ENCODE measurements at regions not wholly inside any gene's neighbourhood (a gene's known extent, or its start where the extent isn't known, plus 50 kb on each side); places are given as distances from the start of the nearest gene placed in this dataset.
A peak's percentile ranks its signal among the peaks of the same experiment; 100 is the strongest.

DNA sequence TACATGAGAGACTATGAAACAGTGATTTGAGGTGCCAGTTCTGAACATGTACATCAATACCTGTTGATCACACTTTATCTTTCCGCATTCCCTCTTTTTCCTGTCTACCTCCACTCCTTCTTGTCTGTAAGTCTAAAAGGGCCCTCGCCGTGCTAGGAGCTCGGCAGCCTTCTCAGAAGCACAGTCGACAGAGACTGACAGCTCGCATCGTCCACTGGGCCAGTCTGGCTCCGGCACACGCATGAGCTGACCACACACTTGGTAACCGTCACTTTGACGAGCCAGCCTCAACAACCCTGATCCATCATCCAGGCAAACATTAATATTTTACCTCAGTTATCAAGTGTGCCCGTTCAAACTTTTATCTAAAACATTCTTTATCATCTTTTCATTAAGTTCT lies 265.3 kb downstream of the TFAP2A start:
- H3K4me3 Mint-ChIP-seq (ENCODE audit: low read depth, unreplicated experiment) = no peak overlapping the region
- no peaks in the 10 kb centered on the region for H3K4me1 Mint-ChIP-seq (ENCODE audit: low read depth, unreplicated experiment)
- no peaks in the 10 kb centered on the region for H3K27me3 Mint-ChIP-seq (ENCODE audit: unreplicated experiment)
- H3K9me3 Mint-ChIP-seq (ENCODE audit: low read depth, unreplicated experiment) = no peaks in the 10 kb centered on the region
- TF ChIP-seq, protein P1, sequence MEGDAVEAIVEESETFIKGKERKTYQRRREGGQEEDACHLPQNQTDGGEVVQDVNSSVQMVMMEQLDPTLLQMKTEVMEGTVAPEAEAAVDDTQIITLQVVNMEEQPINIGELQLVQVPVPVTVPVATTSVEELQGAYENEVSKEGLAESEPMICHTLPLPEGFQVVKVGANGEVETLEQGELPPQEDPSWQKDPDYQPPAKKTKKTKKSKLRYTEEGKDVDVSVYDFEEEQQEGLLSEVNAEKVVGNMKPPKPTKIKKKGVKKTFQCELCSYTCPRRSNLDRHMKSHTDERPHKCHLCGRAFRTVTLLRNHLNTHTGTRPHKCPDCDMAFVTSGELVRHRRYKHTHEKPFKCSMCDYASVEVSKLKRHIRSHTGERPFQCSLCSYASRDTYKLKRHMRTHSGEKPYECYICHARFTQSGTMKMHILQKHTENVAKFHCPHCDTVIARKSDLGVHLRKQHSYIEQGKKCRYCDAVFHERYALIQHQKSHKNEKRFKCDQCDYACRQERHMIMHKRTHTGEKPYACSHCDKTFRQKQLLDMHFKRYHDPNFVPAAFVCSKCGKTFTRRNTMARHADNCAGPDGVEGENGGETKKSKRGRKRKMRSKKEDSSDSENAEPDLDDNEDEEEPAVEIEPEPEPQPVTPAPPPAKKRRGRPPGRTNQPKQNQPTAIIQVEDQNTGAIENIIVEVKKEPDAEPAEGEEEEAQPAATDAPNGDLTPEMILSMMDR (IDR thresholded peaks at IDR 0.05; ENCODE audit: unreplicated experiment) = no peak
- DNase-seq = no peak
- H3K36me3 Mint-ChIP-seq (ENCODE audit: insufficient read depth, unreplicated experiment) = no peaks in the 10 kb centered on the region
- H3K27ac Mint-ChIP-seq (ENCODE audit: unreplicated experiment) = no peak overlapping the region
- CTCF ChIA-PET = no interaction called here
- no TSS peak for BruUV-seq (replicated peaks)
- intact Hi-C loops (cut with micrococcal nuclease; ENCODE audit: unreplicated experiment) = loop anchor here (5.0 kb wide), 1 partner anchor 117 kb away; no protein-coding TSS in a partner anchor

- H3K27me3 Mint-ChIP-seq (ENCODE audit: unreplicated experiment) = no peaks in the 10 kb centered on the region
- H3K36me3 Mint-ChIP-seq (ENCODE audit: insufficient read depth, unreplicated experiment) = no peaks in the 10 kb centered on the region
- no peaks in the 10 kb centered on the region for H3K9me3 Mint-ChIP-seq (ENCODE audit: low read depth, unreplicated experiment)
- H3K4me1 Mint-ChIP-seq (ENCODE audit: low read depth, unreplicated experiment) = no peaks in the 10 kb centered on the region
- intact Hi-C loops (cut with micrococcal nuclease; ENCODE audit: unreplicated experiment) = loop anchor here (5.0 kb wide), 1 partner anchor 115 kb away; no protein-coding TSS in a partner anchor
- peak; percentile 26 for DNase-seq
- H3K27ac Mint-ChIP-seq (ENCODE audit: unreplicated experiment) = no peak overlapping the region
- no TSS peak for BruUV-seq (replicated peaks)
- TF ChIP-seq, protein P1 (IDR thresholded peaks at IDR 0.05; ENCODE audit: unreplicated experiment) = no peak
- CTCF ChIA-PET = interaction anchor here (0.6 kb wide), 1 partner anchor 10 kb away, joined by 3 read pairs; no protein-coding TSS in a partner anchor
- peak overlapping the region; percentile 61 for H3K4me3 Mint-ChIP-seq (ENCODE audit: low read depth, unreplicated experiment)
Measured at GRCh38 chr6:10146715-10147451, 268.0 kb downstream of the TFAP2A start.

GRCh38 chr6:10144772-10145171 lies 270.1 kb downstream of the TFAP2A start:
- BruUV-seq (replicated peaks) = no TSS peak
- Mint-ChIP-seq H3K27me3 (ENCODE audit: unreplicated experiment) (no peaks in the 10 kb centered on the region), H3K27ac (ENCODE audit: unreplicated experiment) (no peak overlapping the region), H3K9me3 (ENCODE audit: low read depth, unreplicated experiment) (no peaks in the 10 kb centered on the region), H3K36me3 (ENCODE audit: insufficient read depth, unreplicated experiment) (no peaks in the 10 kb centered on the region), H3K4me1 (ENCODE audit: low read depth, unreplicated experiment) (no peaks in the 10 kb centered on the region), H3K4me3 (ENCODE audit: low read depth, unreplicated experiment) (no peak overlapping the region)
- no peak for DNase-seq
- CTCF ChIA-PET = no interaction called here
- TF ChIP-seq, protein P1 (IDR thresholded peaks at IDR 0.05; ENCODE audit: unreplicated experiment) = no peak
- intact Hi-C loops (cut with micrococcal nuclease; ENCODE audit: unreplicated experiment) = loop anchor here (5.0 kb wide), 1 partner anchor 112 kb away; no protein-coding TSS in a partner anchor

GRCh38 chr6:10141746-10142443 lies 273.0 kb downstream of the TFAP2A start:
- Mint-ChIP-seq H3K27me3 (ENCODE audit: unreplicated experiment) (no peaks in the 10 kb centered on the region), H3K4me3 (ENCODE audit: low read depth, unreplicated experiment) (no peak overlapping the region), H3K27ac (ENCODE audit: unreplicated experiment) (no peak overlapping the region), H3K36me3 (ENCODE audit: insufficient read depth, unreplicated experiment) (no peaks in the 10 kb centered on the region), H3K9me3 (ENCODE audit: low read depth, unreplicated experiment) (no peaks in the 10 kb centered on the region), H3K4me1 (ENCODE audit: low read depth, unreplicated experiment) (no peaks in the 10 kb centered on the region)
- CTCF ChIA-PET = no interaction called here
- no TSS peak for BruUV-seq (replicated peaks)
- intact Hi-C loops (cut with micrococcal nuclease; ENCODE audit: unreplicated experiment) = no loop called here
- no peak for DNase-seq
- TF ChIP-seq, protein P1 (IDR thresholded peaks at IDR 0.05; ENCODE audit: unreplicated experiment) = no peak
